Left hindlimb (tissue), 1 donor: ENCODE measurements at regions not wholly inside any gene's neighbourhood (a gene's known extent, or its start where the extent isn't known, plus 50 kb on each side); places are given as distances from the start of the nearest gene placed in this dataset.

Source experiments
- DNase-seq: peaks from one replicate; pipeline ENCODE4 v3.0.0-alpha.2; 2018

GRCh38 chrX:138534410-138534809 is 177.1 kb downstream of the FGF13 start:
- DNase-seq: no peak

DNA sequence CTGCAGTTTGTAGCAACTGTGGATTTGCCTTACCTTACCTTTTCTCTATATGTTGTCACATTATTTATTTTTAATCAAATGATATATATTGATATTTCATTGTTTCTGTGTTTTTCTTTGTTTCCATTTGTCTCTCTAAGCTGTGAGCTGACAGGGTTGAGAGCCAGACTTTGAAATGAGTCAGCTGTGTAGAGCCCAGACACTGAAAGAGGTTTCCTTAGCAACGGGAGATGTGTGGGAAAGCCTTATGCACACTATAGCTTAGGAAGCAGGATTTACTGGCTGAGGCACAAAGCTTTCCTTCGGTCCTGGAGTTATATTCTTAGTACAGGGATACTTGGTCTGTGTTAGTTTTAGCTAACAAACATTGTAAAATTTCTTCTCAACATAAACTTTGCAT is 192.2 kb downstream of the FGF13 start:
- DNase-seq: peak; percentile 36

DNA sequence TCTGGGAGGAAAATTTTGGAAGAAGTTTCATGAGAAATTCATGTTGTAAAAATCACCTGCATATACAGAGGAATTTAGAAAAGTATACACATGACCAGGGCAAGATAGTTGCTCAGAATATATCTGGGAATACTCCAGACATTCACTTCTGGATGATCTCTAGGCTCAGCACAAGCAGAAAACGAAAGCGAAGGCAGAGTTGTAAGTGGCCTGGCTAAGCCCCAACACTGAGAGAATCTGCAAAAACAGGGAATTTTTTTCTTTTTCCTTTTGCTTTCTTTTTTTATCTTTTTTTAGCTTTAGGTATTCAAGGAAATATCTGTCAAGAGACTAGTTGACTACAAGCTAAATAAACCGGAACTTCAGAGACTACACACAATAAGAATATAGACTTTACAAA is 207.2 kb downstream of the FGF13 start:
- DNase-seq: no peak

DNA sequence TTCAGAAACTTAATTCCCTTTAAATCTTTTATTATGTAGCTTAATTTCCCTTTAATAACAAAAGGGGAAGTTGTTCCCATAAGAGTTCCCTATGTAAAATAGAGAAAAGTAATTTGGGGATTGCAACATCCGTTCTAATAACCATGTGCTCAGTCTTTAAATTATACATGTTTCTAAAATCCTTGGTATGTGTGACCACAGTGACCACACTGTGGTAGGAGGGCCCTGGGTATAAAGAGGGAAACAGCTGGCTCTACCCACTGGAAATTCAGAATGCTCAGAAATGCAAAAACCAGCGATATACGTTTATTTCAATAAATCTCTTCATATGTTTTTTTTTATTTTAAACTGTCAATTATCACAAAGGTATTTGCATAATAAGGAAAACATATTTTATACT is 219.1 kb downstream of the FGF13 start:
- DNase-seq: no peak

DNA sequence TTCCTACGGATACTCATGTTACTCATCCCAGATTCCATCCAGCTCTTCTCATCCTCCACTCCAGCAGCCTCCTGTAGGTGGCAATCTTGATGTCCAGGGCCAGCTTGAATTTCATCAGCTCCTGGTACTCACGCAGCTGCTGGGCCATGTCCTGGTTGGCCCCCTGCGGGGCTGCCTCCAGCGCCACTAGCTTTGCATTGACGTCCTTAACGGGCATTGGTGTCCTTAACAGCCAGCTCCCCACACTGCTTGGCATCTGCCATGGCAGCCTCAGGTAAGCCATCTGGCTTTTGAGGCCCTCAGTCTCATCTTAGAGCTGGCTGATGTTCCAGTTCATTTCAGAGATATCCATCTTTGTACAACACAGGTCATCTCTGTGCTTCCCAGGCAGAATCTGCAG is 223.7 kb downstream of the FGF13 start:
- DNase-seq: no peak

GRCh38 chrX:138485767-138486166 is 225.8 kb downstream of the FGF13 start:
- no peak for DNase-seq

- DNase-seq: no peak
Observed at GRCh38 chrX:138485224-138485623, 226.3 kb downstream of the FGF13 start.

- no peak for DNase-seq
Observed at GRCh38 chrX:138484451-138484850, 227.1 kb downstream of the FGF13 start.

- DNase-seq: no peak
Observed at GRCh38 chrX:138481649-138482048, 229.9 kb downstream of the FGF13 start.

- DNase-seq: no peak
Observed at GRCh38 chrX:138463476-138463875, 248.0 kb downstream of the FGF13 start.
